ENCODE measurements at regions not wholly inside any gene's neighbourhood (a gene's known extent, or its start where the extent isn't known, plus 50 kb on each side); places are given as distances from the start of the nearest gene placed in this dataset.

DNA sequence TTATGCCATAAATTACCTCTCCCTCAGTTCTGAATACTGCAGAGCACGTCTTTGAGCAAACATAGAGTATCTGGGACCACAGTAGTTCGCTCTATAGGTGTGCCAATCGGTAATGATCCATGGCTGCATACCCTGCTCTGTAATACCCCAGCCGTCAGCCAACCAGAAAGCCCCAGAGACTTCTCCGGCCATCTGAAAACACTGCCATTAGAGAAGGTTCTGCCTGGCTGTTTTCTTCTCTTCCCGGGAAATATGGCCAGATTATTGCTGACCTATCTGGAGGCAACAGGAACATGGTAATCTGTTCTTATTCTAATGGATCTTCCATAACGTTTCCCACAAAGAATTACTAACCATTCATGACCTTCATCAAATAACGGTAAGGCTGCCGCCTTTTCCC, 139.9 kb downstream of the RPS12 start:
- H2BK20ac ChIP-seq (ENCODE audit: low read length) = no peak overlapping the region
- no peak overlapping the region for H3K14ac ChIP-seq (ENCODE audit: insufficient read length)
- H4K20me1 ChIP-seq (replicated peaks in 1 of 2; ENCODE audit: control insufficient read depth in 1 of 2, insufficient read depth in 2 of 2, low read length in 2 of 2) = no peaks in the 10 kb centered on the region
- DNase-seq (ENCODE audit: low read depth in 1 of 2, low spot score in 2 of 2) (no peak), FAIRE-seq (no peak)
- H3K4ac ChIP-seq (replicated peaks; ENCODE audit: insufficient read length, low read depth, low read length) = no peak overlapping the region
- H2BK12ac ChIP-seq (ENCODE audit: low read depth, low read length) = no peak overlapping the region
- no peak overlapping the region for H4K8ac ChIP-seq (ENCODE audit: extremely low read depth, insufficient read depth, low read length)
- no peak overlapping the region for H2BK120ac ChIP-seq (replicated peaks; ENCODE audit: low read depth, low read length)
- no peak overlapping the region for H3K4me3 ChIP-seq (ENCODE audit: extremely low read depth in 1 of 4, insufficient read depth in 2 of 4, low read depth in 3 of 4, low read length in 4 of 4)
- no peaks in the 10 kb centered on the region for H3K4me1 ChIP-seq (replicated peaks in 1 of 4; ENCODE audit: control insufficient read depth in 3 of 4, insufficient read depth in 4 of 4, low read length in 3 of 4)
- H3K23me2 ChIP-seq (ENCODE audit: low read depth, low read length) = no peaks in the 10 kb centered on the region
- no peak overlapping the region for H3K9ac ChIP-seq (replicated peaks in 1 of 4; ENCODE audit: extremely low read depth in 1 of 4, low read depth in 3 of 4, low read length in 3 of 4)
- POLR2A ChIA-PET (ENCODE audit: partially characterized antibody) = no interaction called here
- H3K79me2 ChIP-seq (ENCODE audit: control insufficient read depth in 1 of 2, insufficient read depth in 2 of 2, low read length in 2 of 2) = no peaks in the 10 kb centered on the region
- H3K9me3 ChIP-seq (ENCODE audit: insufficient read depth in 2 of 2, low read depth in 1 of 2, low read length in 1 of 2) = no peaks in the 10 kb centered on the region
- no peaks in the 10 kb centered on the region for H3K79me1 ChIP-seq (ENCODE audit: low read depth, low read length)
- no peak overlapping the region for H4K5ac ChIP-seq (ENCODE audit: insufficient read length, low read depth, low read length)
- H2BK15ac ChIP-seq (ENCODE audit: low read length) = no peak overlapping the region
- CTCF ChIA-PET (ENCODE audit: partially characterized antibody) = interaction anchor here (1.0 kb wide), 1 partner anchor 17 kb away, joined by 3 read pairs; no protein-coding TSS in a partner anchor
- H3K27ac ChIP-seq (ENCODE audit: low read depth, low read length) = no peak overlapping the region
- H3K23ac ChIP-seq (ENCODE audit: insufficient read length) = no peak overlapping the region
- 88% methylated on average over 9 of the region's 9 CpGs; no CpG with 5 or more reads in 1 of the 2 experiments for WGBS, 2 experiments (ENCODE audit: extremely low coverage in 1 of 2, insufficient coverage in 1 of 2, insufficient read length in 1 of 2, insufficient replicate concordance in 2 of 2, low coverage in 1 of 2, low lambda C conversion rate in 2 of 2, missing lambda C conversion rate in 1 of 2)
- H3K4me2 ChIP-seq (ENCODE audit: insufficient read depth in 1 of 2, low read depth in 2 of 2, low read length in 2 of 2) = no peak overlapping the region
- no peak overlapping the region for H3K56ac ChIP-seq (replicated peaks; ENCODE audit: insufficient read length, low read depth, low read length)
- no peaks in the 10 kb centered on the region for H3K27me3 ChIP-seq (replicated peaks in 1 of 4; ENCODE audit: control insufficient read depth in 3 of 4, extremely low read depth in 1 of 4, insufficient read depth in 3 of 4, low read length in 3 of 4)
- H3K36me3 ChIP-seq (ENCODE audit: control insufficient read depth in 2 of 4, insufficient read depth in 4 of 4, low read length in 3 of 4) = no peaks in the 10 kb centered on the region
- no peak overlapping the region for H2AK5ac ChIP-seq (ENCODE audit: low read depth, low read length)
- no peak overlapping the region for H4K91ac ChIP-seq (replicated peaks; ENCODE audit: insufficient read length, low read length)
- no peak overlapping the region for H3K18ac ChIP-seq (ENCODE audit: extremely low read depth, low read length)
- H2AFZ ChIP-seq (ENCODE audit: low read length) = no peak overlapping the region
- no peak overlapping the region for H2BK5ac ChIP-seq (ENCODE audit: low read depth, low read length)
- TF ChIP-seq FOSL1 (IDR thresholded peaks at IDR 0.05; ENCODE audit: insufficient read depth, low read depth, low read length) (no peak), KDM1A (IDR thresholded peaks at IDR 0.05; ENCODE audit: borderline replicate concordance, low read length) (no peak), RFX5 (IDR thresholded peaks at IDR 0.05; ENCODE audit: borderline replicate concordance, low read depth, low read length) (no peak), SIRT6 (IDR thresholded peaks at IDR 0.05; ENCODE audit: low read length) (no peak), MAFK (IDR thresholded peaks at IDR 0.05; ENCODE audit: low read depth, low read length) (no peak), RXRA (IDR thresholded peaks at IDR 0.05; ENCODE audit: insufficient read depth, low read depth, low read length) (no peak), POLR2A (IDR thresholded peaks at IDR 0.05; ENCODE audit: control extremely low read depth in 1 of 2, low read depth in 2 of 2, low read length in 2 of 2) (no peak), CREB1 (IDR thresholded peaks at IDR 0.05) (no peak), SP4 (IDR thresholded peaks at IDR 0.05; ENCODE audit: low read length) (no peak), CHD1 (IDR thresholded peaks at IDR 0.05; ENCODE audit: low read depth, low read length) (no peak), CBX8 (IDR thresholded peaks at IDR 0.05; ENCODE audit: borderline replicate concordance, low read depth, low read length) (no peak), KDM4A (IDR thresholded peaks at IDR 0.05; ENCODE audit: low read depth, low read length, severe bottlenecking) (no peak)
- TF ChIP-seq, protein P1, sequence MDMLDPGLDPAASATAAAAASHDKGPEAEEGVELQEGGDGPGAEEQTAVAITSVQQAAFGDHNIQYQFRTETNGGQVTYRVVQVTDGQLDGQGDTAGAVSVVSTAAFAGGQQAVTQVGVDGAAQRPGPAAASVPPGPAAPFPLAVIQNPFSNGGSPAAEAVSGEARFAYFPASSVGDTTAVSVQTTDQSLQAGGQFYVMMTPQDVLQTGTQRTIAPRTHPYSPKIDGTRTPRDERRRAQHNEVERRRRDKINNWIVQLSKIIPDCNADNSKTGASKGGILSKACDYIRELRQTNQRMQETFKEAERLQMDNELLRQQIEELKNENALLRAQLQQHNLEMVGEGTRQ (IDR thresholded peaks at IDR 0.05; ENCODE audit: low read length) = no peak
- TF ChIP-seq, protein P2, sequence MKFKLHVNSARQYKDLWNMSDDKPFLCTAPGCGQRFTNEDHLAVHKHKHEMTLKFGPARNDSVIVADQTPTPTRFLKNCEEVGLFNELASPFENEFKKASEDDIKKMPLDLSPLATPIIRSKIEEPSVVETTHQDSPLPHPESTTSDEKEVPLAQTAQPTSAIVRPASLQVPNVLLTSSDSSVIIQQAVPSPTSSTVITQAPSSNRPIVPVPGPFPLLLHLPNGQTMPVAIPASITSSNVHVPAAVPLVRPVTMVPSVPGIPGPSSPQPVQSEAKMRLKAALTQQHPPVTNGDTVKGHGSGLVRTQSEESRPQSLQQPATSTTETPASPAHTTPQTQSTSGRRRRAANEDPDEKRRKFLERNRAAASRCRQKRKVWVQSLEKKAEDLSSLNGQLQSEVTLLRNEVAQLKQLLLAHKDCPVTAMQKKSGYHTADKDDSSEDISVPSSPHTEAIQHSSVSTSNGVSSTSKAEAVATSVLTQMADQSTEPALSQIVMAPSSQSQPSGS (IDR thresholded peaks at IDR 0.05; ENCODE audit: low read length) = no peak

All from H1 (cell line).